ENCODE measurements at regions not wholly inside any gene's neighbourhood (a gene's known extent, or its start where the extent isn't known, plus 50 kb on each side); places are given as distances from the start of the nearest gene placed in this dataset.
"Not testable (repeated sequence)": the region's sequence is repeated elsewhere in the genome, so short reads cannot be mapped to it uniquely, and the experiment has no call there.

DNA sequence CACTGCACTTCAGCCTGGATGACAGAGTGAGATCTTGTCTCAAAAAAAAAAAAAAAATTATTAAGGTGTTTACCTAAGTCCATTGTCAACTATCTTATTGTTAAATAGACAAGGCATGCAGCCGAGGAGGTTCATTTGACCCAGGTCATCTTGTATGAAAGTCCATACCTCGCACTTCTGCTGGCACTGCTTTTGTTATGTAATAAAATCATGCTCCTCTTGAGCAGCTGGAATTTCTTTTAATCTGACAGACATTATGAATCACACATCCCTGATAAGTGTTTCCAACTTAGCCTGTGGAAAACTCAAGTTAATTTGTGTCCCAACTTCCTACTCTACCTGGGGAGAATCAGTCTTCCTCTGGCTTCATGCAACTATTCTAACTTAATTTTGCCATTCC lies 315.6 kb upstream of the KLF4 start:
- DNase-seq: no peak

DNA sequence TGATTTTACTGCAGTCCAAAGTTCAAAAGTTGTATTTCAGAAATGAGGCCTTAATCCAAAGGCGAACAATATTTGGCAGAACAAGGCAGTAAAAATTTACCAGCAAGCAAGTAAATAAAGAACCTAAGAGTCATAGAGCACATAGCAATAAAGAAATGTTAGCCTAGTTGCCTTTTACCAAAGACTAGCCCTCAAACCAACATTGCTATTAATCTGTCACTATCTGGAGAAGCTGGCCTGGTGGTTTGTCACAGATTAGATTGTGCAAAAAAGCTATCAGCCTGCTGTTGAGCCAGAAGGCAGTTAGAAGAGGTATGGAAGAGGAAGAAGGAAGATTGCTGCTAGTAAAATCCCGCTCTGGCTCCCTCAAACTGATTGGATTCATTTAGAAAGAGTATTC lies 304.7 kb upstream of the KLF4 start:
- DNase-seq: no peak

DNA sequence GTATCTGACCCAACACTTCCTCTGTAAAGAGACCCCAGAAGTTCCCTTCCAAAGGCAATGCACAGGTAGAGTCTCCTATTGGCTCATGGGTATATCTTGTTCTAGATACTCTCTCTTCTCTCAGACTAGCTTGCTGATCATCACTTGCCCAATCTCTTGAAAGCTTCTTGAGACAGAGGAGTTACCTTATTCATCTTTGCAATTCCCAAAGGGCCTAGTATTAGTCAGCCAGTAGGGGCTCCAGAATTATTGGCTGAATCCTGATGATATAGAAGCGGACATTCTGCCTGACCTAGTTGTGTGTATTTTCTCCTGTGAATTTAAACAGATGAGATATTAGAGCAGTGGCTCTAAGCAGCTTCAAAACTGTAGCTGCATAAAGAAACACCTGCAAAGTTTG lies 304.0 kb upstream of the KLF4 start:
- DNase-seq: no peak

DNA sequence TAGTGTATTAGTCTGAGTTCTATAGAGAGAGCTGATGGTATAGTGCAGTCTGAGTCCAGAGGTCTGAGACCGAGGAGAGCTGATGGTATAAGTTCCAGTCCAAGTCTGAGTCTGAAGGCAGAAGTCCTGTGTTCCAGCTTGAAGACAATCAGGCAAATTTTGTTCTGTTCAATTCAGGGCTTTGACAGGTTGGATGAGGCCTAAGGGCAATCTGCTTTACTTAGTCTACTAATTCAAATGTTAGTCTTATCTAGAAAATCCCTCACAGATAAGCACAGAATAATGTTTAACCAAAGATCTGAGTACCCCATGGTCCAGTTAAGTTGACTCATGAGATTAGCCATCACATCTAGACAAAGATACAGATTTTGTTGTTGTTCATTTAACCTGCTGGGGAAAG lies 303.0 kb upstream of the KLF4 start:
- DNase-seq: no peak

DNA sequence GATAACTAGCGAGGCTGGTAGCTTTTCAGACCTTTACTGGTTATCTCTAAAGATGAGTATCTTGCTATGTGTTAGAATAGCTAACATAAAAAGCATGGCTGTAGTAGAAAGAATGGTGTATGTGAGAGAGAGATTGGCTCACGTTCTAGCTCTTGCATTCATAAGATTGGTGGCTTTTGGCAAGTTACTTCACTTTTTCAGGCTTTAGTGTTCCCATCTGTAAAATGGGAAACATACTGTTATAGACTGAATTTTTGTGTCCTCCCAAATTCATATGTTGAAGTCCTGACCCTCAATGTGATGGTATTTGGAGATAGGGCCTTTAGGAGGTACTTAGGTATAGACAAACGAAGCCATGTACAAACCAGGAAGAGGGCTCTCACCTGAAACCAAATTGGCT lies 302.4 kb upstream of the KLF4 start:
- no peak for DNase-seq

DNA sequence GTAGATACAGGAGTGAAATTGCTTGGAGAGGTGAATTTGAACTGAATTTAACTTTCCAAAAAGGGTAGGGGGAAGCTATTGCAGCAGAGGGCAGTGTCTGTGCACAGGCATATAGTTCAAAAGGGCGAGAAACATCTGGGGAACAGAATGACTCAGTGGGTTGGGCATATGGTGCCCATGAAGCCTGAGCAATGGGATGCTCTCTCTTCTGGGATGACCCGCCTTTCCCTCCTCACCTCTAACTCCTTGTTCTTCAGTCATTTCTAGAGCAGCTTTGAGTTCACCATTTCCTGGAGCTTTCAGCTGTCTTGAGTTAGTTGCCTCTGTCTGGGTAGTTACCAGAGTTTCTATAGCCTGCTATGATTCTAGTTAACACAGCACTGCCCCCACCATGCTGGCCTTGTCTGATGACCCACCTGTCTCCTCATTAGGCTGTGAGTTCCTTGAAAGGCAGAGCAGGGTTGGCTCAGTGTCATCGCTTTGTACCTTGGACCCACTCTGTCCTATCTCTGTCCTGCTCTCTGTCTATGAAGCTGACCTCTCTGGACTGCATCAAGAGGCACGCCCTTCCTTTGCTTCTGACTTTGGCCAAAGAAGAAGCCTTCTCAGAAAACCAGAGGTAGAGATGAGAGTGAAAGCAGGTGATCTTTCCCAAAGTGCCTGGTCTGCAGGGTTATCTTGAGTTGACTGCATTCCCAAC lies 299.6 kb upstream of the KLF4 start:
- no peak for DNase-seq

DNA sequence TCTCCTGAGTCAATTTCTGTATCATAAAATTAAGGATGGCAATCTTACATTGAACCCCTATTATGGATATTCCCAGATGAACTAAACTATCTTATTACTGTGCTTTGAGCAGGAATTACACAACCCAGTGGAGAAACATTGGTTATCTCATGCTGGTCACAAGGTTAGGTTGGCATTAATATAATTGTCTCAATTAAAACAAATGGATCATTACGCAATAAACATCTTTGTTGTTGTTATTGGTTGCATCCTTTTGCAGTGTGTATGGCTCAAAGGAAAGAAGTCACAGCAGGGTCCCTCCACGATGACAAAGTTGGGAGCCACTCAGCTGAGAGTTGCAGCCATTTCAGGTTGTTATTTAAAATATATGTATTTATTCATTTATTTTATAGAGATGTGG lies 297.0 kb upstream of the KLF4 start:
- DNase-seq: no peak

DNA sequence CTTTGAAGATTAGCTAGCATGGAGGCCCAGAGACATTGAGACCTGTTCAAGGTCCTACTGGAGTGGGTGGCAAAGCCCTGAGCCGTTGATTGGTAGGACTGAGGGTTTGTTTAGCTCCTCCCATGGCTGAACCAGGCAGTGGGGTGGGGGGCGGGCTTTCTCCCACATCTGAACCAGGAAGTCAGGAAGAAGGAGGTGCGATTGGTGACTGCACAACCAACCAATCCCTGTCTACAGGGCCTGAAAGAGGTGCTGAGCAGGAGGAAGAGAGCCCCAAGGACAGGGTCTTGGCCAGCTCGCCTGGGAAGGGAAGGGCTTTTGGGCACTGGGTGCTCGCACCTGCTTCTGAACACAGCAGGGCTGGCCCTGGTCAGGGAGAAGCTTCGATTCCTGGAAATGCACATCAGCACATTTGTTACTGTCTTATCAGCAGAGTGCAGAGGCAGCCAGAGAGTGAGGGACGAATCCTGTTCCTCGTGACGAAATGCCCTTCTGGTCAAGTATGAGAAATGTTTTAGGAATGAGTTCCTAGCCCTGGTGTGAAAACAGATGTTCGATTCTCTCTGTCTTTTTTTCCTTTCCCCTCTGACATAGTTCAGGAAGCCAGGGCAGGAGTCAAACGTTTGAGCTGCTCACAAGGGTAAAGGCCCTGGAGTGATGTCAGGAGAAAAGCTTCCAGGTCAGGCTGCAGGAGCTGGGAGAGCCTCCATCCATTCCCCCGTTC lies 294.8 kb upstream of the KLF4 start:
- DNase-seq: no peak

DNA sequence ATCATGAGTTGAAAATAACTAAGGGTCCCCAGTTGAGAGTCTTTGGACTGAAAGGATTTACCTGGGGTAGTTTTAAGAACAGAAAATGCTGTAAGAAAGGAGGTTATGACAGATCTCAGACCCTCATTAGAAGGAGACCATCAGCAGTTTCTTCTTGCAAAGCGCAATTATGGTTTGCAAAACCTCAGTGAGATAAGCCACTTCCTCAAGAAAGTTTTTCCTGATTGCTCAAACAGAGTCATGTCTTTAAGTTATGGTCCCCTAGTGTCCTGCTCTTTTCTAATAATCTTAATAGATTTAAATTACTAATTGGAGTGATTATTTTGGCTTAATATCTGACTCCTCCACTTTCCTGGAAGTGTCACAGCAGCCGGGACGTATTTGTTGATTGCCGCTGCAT lies 293.2 kb upstream of the KLF4 start:
- no peak for DNase-seq

DNA sequence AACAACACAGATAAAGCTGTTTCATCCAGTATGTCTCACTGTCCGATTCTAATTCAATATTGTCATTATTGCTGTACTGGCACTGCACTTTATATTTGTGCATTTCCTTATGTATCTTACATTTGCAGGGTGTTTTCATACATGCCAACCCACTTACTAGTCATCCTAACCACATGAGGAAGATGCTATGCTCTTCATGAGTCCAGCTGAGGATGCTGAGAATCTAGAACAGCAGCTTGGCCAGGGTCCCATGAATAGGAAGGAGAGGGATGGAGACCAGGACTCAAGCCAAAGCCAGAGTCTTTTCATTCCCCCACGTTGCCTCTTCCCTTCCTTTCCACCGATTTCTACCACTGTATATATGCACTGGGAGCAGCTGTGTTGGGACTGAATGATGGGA lies 292.8 kb upstream of the KLF4 start:
- DNase-seq: no peak

DNA sequence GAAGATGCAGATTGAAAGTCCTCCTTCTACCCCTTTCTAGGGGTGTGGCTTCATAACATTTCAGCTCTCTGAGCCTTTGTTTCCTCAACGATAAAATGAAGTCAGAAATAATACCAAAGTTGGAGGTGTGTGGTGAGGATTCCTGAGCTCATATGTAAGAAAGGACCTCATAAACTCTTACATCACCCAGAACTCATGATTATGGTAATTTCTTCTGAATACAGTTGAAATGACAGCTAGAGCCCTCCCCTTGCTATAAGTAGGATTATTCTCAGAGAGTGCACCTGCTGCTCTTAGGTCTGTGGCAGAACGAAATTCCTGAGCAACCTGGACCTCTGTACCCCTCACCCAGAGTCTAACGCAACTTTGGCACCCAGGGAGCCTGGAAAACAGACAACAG lies 291.4 kb upstream of the KLF4 start:
- DNase-seq: no peak

DNA sequence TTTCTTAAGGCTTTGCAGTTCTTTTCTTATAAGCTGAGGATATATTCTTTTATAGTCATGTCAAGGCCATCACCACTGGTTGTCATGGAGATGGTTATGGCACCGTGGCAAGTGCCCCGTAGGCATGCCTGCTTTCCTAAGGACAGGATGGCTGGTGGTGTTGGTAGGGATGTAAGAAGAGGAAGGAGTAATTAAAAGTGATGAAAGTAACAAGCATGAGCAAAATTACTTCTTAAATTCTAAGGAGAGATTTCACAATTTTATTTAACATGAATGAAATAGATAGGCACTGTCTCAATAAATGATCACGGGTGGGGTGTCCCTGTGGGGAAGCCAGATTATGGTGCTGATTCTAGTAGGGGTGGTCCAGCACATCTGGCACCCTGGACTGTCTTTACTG lies 290.2 kb upstream of the KLF4 start:
- DNase-seq: no peak

DNA sequence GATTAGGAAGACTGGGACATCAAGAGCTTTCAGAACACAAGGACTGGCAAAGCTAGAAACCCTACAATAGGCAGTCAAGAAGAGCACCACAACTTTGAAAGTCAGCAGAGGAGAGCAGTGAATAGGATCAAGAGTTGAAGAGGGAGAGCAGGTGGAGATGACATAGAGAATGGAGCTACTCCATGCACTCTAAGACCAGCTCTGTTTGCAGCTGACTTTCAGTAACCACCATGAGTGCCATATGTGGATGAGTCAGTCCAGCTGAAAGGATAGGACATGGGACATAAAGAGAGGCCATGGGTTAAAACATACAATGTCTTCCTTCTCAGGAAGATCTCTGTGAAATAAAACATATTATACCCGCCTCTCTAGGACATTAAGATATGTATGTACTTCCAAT lies 289.1 kb upstream of the KLF4 start:
- DNase-seq: no peak

DNA sequence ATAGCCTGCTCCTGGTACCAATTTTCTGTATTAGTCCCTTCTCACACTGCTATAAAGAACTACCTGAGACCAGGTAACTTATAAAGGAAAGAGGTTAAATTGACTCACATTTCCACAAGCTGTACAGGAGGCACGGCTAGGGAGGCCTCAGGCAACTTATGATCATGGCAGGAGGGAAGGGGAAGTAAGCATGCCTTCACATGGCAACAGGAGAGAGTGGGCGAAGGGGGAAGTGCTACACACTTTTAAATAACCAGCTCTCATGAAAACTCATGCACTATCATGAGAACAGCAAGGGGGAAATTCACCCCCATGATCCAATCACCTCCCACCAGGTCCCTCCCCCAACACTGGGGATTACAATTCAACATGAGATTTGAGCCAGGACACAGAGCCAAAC lies 284.5 kb upstream of the KLF4 start:
- DNase-seq: not testable (repeated sequence)

DNA sequence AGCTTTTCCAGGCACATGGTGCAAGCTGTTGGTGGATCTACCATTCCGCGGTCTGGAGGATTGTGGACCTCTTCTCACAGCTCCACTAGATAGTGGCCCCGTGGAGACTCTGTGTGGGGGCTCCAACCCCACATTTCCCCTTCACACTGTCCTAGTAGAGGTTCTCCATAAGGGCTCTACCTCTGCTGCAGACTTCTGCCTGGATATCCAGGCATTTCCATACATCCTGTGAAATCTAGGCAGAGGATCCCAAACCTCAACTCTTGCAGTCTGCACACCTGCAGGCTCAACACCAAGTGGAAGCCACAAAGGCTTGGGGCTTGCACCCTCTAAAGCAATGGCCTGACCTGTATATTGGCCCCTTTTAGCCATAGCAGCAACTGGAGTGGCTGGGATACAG lies 283.4 kb upstream of the KLF4 start:
- DNase-seq: no peak

DNA sequence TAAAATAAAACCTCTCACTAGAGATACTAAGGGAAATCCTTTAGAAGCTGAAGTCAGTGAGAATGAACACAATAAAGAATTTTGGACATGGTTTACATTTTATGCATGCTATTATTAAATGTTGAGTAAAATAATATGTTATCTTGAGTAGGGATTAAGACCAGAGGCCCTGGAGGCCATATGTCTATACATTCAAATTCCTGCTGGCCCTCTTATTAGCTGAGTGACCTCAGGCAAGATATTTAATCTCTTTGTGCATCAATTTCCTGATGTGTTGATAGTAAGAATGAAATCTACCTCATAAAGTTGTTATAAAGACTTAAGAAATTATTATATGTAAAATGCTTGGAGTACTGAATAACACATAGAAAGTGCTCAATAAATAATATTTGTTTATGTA lies 281.1 kb upstream of the KLF4 start:
- DNase-seq: no peak

DNA sequence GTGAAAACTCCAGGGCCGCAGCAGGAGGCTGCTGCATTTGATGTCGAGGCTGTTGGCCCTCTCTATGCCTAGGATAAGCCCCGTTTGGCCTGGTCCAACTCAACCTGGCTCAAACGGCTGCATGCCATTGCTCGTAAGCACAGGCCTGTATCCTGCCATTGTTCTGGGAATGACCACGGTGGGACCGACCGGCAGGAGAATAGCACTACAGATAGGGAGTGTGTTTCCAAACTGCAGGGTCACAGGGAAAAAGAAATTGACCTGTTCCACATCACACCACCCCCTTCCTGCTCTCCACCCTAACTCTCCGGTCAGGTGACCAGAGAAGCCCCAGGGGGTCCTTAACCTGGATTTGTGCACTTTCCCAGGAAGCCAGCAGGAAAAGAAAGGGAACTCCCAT lies 278.7 kb upstream of the KLF4 start:
- DNase-seq: no peak

DNA sequence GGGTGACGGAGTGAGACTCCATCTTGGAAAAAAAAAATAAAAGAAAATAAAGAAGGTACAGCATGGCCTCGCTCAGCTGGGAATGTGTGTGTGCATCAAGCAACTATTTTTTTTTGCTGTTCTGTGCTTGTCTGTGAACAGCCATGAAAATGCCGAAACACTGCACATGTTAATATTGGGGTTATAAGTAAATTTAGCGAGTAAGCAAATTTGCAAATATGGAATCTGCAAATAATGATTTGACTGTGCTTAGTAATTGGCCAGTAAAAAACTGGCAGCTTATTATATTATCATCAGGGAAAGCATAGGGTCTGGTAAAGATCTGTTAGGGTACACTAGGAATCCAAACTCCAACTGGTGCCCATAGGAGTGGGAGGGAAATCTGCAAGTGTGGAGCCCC lies 278.1 kb upstream of the KLF4 start:
- DNase-seq: no peak

DNA sequence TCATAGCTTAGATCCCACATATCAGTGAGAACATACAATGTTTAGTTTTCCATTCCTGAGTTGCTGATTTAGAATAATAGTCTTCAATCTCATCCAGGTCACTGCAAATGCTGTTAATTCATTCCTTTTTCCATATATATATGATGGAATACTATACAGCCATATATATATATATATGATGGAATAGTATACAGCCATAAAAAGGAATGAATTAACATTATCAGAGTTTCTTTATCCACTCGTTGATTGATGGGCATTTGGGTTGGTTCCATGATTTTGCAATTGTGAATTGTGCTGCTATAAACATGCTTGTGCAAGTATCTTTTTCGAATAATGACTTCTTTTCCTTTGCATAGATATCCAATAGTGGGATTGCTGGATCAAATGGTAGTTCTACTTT lies 273.9 kb upstream of the KLF4 start:
- not testable (repeated sequence) for DNase-seq

DNA sequence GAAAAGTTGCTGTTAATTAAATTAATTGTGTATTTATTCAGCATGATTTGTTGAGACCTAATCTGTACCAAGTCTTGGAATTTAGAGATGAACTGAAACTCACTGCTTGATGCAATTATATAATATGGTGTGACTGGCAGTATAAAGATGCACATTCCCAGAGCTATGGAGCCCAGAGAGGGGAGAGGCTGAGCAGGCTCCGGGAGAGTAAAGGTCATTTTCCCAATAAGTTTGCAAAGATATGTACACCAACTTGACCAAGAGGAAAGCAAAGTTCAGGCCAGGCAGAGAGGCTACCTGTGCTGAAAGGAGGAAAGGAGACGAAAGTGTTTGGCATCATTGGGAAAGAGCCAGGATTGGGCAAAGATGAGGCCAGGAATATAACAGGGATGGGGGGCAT lies 271.7 kb upstream of the KLF4 start:
- no peak for DNase-seq

DNA sequence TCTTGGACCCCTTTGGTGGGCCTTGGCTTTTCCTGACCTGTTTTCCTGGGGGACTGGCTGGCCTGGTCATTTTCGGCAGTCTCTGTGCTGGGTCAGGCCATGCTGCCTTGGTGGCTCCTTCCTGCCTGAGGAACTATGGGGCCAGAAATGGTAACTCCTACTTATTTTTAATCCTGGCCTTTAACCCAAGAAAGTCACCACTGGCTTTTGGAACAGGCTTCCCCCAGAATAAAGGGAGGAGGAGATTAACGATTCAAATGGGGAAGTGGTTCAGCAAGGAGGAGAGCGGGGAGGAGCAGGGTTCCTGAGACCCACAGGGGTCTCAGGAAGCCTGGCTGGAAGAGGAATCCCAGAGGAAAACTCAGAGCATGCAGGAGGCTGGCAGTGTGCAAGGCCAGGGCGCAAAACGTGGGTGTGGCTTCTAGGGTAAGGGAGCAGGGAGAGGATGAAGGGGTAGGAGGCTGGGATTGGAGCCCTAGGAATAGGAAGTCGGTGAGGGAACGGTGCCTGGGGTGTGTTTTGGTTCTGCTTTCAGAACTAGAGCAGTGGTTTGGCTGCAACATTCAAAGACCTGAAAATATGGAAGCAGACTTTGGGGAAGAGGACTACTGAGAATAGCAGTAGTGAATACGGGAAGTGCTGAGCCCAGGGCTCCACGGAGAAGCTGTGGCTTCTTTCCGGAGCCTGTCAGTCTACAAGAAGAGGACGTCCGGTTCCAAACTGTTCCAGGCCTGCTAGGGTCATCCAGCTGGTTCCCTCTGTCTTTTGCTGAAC lies 271.1 kb upstream of the KLF4 start:
- no peak for DNase-seq

DNA sequence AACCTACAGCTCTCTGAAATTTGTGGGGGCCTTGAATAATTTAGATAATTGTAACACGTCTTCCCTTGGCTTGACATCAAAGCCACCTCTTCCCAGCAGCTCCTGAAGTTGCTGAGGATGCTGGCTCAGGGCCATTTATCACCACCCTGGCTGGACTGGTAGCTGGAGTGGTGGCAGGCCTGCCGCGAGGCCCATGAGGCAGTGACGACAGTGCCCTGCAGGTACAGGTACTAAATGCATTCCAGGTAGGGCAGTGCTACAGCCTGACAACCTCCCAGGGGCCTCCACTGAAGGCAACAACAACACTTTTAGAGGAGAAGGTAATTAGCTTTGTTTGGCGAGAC lies 270.2 kb upstream of the KLF4 start:
- DNase-seq: no peak

DNA sequence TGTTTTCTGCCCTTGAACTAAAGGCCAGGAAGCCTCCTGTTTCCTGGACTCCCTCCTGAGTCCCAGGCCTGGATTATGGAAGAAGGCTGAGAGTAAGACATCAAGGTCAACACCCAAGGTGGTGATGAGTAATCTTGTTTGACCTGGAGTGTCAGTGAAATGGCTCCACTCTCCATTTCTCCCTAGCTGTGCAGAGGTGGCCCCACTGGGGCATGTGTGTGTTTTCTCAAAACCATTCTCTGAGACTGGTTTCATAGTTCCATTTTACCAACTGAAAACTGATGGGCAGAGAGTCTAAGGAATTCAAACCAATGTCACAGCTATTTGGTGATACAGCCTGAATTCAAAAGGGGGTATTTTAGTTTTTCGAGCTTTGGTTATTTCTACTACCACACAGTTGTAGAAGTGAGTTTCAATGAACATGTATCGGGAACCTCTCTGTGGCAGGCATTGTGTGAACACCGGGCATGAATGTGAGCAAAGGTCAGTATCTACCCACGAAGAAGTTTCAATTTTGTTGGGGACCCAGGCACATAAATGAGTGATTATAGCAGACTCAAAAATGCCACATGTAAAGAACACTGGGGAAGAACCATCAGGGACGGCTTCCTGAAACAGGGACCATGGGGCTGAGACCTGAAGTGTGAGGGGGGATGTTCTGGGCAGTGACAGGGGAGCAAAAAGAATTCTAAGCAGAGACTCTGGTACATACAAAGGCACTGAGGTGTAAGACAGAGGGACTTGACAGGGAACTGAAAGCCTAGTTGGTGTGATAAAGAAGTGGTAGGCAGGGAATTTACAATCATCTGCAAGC lies 269.6 kb upstream of the KLF4 start:
- no peak for DNase-seq

DNA sequence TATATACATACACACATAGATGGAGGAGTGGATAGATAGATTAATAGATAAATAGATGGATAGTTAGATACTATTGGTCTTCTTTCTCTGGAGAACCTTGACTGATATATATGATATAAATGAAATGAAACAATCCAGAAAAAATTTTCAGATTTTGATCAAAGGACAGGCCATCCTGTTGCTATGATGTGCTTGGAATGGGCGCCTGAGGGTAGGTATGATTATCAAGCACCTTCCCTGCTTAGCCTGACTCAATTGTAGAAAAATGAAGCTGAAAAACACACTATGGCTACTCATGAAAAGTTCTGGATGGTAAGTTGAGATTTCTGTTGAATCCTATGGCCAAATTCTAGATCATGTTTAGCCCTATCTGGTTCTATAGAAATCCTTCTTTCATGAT lies 266.5 kb upstream of the KLF4 start:
- DNase-seq: no peak

All from NCI-H1417 treated with DMSO at 0.1 percent for 48 hours (cell line).